ENCODE measurements at regions not wholly inside any gene's neighbourhood (a gene's known extent, or its start where the extent isn't known, plus 50 kb on each side); places are given as distances from the start of the nearest gene placed in this dataset.

GRCh38 chr20:55471052-55472006 is 534.0 kb downstream of the CBLN4 start:
- 100% methylated on average over 1 of the region's 7 CpGs for WGBS (ENCODE audit: extremely low coverage, insufficient read length, low lambda C conversion rate)
- peak overlapping the region; percentile 46 for H2AFZ ChIP-seq (ENCODE audit: low read length)

More at GRCh38 chr20:55471052-55472006, 534.0 kb downstream of the CBLN4 start:
- Histone ChIP-seq H3K4me2 (ENCODE audit: insufficient read depth, insufficient read length, low read length) (no peak overlapping the region), H3K23ac (ENCODE audit: insufficient read length, low read depth, low read length) (no peak overlapping the region), H3K79me1 (ENCODE audit: insufficient read depth, low read depth, low read length, poor library complexity, severe bottlenecking) (no peaks in the 10 kb centered on the region), H3K23me2 (ENCODE audit: insufficient read length, low read depth, low read length, poor library complexity, severe bottlenecking) (no peaks in the 10 kb centered on the region), H3K4me1 (ENCODE audit: insufficient read depth, low read length) (no peaks in the 10 kb centered on the region; the same call in 1 of the 2 replicates), H2BK20ac (ENCODE audit: low read depth, low read length, poor library complexity, severe bottlenecking) (no peak overlapping the region), H3K18ac (ENCODE audit: insufficient read length, low read depth, low read length) (no peak overlapping the region), H3K9me3 (ENCODE audit: control insufficient read depth, low read depth, low read length) (no peaks in the 10 kb centered on the region), H2AK5ac (ENCODE audit: insufficient read length, low read length) (no peak overlapping the region), H3K27ac (ENCODE audit: insufficient read length, low read depth, low read length) (no peak overlapping the region), H2BK12ac (ENCODE audit: insufficient read length, low read depth, low read length) (no peak overlapping the region), H2BK15ac (ENCODE audit: low read depth, low read length) (no peak overlapping the region), H3T11ph (ENCODE audit: low read length) (no peak overlapping the region), H4K5ac (ENCODE audit: insufficient read length, low read depth, low read length) (no peak overlapping the region), H3K56ac (ENCODE audit: insufficient read length, low read depth, low read length) (no peak overlapping the region), H4K91ac (ENCODE audit: insufficient read length, low read depth, low read length) (no peak overlapping the region), H4K8ac (replicated peaks; ENCODE audit: insufficient read length, low read depth, low read length) (no peak overlapping the region), H3K27me3 (ENCODE audit: insufficient read depth, low read length) (no peaks in the 10 kb centered on the region), H3K79me2 (ENCODE audit: insufficient read depth, low read length) (no peaks in the 10 kb centered on the region), H3K9ac (ENCODE audit: extremely low read depth, insufficient read length, low read length) (no peak overlapping the region), H4K20me1 (ENCODE audit: control insufficient read depth, insufficient read depth, insufficient read length) (no peaks in the 10 kb centered on the region), H3K4ac (ENCODE audit: low read depth, low read length) (no peak overlapping the region), H2BK5ac (ENCODE audit: insufficient read length, low read length) (no peak overlapping the region), H3K14ac (ENCODE audit: insufficient read depth, low read length) (no peak overlapping the region), H2BK120ac (ENCODE audit: low read depth, low read length, poor library complexity, severe bottlenecking) (no peak overlapping the region)
- Mint-ChIP-seq H3K4me1 (peaks cover 22 to 27% of the 10 kb centered on the region in 2 experiments), H3K9me3 (no peaks in the 10 kb centered on the region), H3K27me3 (ENCODE audit: low read depth) (no peaks in the 10 kb centered on the region), H3K36me3 (ENCODE audit: insufficient read depth in 1 of 3, low read depth in 3 of 3) (no peaks in the 10 kb centered on the region; a peak in 1 of 7 replicates), H3K4me3 (no peak overlapping the region), H3K27ac (no peak overlapping the region)
- no peak for DNase-seq
- TF ChIP-seq CTCF (conservative IDR thresholded peaks at IDR 0.05), result no peak

Data from H9 (cell line).